Osteoblast (primary cell): ENCODE measurements at regions not wholly inside any gene's neighbourhood (a gene's known extent, or its start where the extent isn't known, plus 50 kb on each side); places are given as distances from the start of the nearest gene placed in this dataset.

Experiments used
- DNase-seq: peaks from one replicate; pipeline ENCODE4 v3.0.0; 2011; ENCODE audit warnings: low spot score, mixed read lengths; ENCODE audit not compliant: insufficient read length; ENCODE audit errors: missing footprints
- H2AFZ ChIP-seq: 2 replicates; pipeline ENCODE4 v1.6.0; 2011; ENCODE audit warnings: mild to moderate bottlenecking, low read length
- H3K27ac ChIP-seq: 2 replicates; pipeline ENCODE4 v1.5.1; 2011; ENCODE audit warnings: mild to moderate bottlenecking, low read depth, low read length, moderate library complexity
- H3K27me3 ChIP-seq: 2 replicates; pipeline ENCODE4 v1.6.0; 2012; ENCODE audit warnings: mild to moderate bottlenecking, control low read depth, inconsistent platforms, low read length, moderate library complexity; ENCODE audit not compliant: insufficient read depth
- H3K36me3 ChIP-seq: 2 replicates; pipeline ENCODE4 v1.5.1; 2011; ENCODE audit warnings: mild to moderate bottlenecking, low read length, control low read depth, moderate library complexity; ENCODE audit not compliant: insufficient read depth
- H3K4me1 ChIP-seq: 2 replicates; pipeline ENCODE4 v1.5.1; 2011; ENCODE audit warnings: mild to moderate bottlenecking, low read length, control low read depth, moderate library complexity; ENCODE audit not compliant: insufficient read depth
- H3K4me2 ChIP-seq: 2 replicates; pipeline ENCODE4 v1.6.0; 2011; ENCODE audit warnings: mild to moderate bottlenecking, low read length; ENCODE audit not compliant: insufficient read depth
- H3K4me3 ChIP-seq: fragments of 200-600 bp; sonication (generic); 3 replicates; pipeline ENCODE4 v1.5.1; 2012; ENCODE audit warnings: mild to moderate bottlenecking, low read length, inconsistent platforms; ENCODE audit not compliant: insufficient read depth
- H3K79me2 ChIP-seq: 2 replicates; pipeline ENCODE4 v1.6.0; 2012; ENCODE audit warnings: mild to moderate bottlenecking, low read length, control low read depth, inconsistent platforms; ENCODE audit not compliant: insufficient read depth
- H3K9me3 ChIP-seq: 2 replicates; pipeline ENCODE4 v1.5.1; 2011; ENCODE audit warnings: low read depth, low read length, control low read depth
- H4K20me1 ChIP-seq: 2 replicates; pipeline ENCODE4 v1.6.0; 2012; ENCODE audit warnings: mild to moderate bottlenecking, low read length, control low read depth; ENCODE audit not compliant: insufficient read depth
- TF ChIP-seq, protein P1 (sequence below): IDR thresholded peaks from 2 replicates; pipeline ENCODE4 v1.5.1; 2011; ENCODE audit warnings: mild to moderate bottlenecking, low read depth, low read length, moderate library complexity; ENCODE audit errors: extremely low read depth

- Histone ChIP-seq H3K27ac (no peak overlapping the region), H3K79me2 (no peaks in the 10 kb centered on the region), H3K4me3 (no peak overlapping the region), H3K27me3 (no peaks in the 10 kb centered on the region), H4K20me1 (no peaks in the 10 kb centered on the region), H3K4me2 (no peak overlapping the region), H2AFZ (no peak overlapping the region), H3K4me1 (peaks cover 5% of the 10 kb centered on the region), H3K9me3 (peaks cover 2% of the 10 kb centered on the region), H3K36me3 (no peaks in the 10 kb centered on the region)
- no peak for DNase-seq
- TF ChIP-seq, protein P1, sequence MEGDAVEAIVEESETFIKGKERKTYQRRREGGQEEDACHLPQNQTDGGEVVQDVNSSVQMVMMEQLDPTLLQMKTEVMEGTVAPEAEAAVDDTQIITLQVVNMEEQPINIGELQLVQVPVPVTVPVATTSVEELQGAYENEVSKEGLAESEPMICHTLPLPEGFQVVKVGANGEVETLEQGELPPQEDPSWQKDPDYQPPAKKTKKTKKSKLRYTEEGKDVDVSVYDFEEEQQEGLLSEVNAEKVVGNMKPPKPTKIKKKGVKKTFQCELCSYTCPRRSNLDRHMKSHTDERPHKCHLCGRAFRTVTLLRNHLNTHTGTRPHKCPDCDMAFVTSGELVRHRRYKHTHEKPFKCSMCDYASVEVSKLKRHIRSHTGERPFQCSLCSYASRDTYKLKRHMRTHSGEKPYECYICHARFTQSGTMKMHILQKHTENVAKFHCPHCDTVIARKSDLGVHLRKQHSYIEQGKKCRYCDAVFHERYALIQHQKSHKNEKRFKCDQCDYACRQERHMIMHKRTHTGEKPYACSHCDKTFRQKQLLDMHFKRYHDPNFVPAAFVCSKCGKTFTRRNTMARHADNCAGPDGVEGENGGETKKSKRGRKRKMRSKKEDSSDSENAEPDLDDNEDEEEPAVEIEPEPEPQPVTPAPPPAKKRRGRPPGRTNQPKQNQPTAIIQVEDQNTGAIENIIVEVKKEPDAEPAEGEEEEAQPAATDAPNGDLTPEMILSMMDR, result no peak
Observed at GRCh38 chr3:150306083-150306482, 102.0 kb upstream of the TSC22D2 start.

DNA sequence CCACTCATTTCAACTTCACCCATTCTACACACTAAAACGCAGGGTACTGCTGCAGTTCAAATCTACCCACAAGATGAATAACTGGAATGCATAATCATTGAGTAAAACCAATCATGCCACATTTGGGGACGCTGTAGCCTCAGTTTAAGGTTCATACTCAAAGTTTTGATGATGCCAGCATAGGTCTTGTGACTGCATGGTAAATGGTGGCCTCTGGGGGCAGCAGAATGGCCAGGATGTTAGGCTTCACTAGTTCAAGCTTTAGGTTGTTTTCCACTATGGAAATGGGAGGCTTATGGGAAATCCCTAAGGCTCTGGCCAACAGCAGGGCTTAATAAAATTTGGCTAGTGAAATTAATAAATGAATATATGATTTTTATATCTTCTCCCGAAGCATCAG lies 104.3 kb upstream of the TSC22D2 start:
- H3K27ac ChIP-seq, result no peak overlapping the region
- peak overlapping the region; percentile 39 for H2AFZ ChIP-seq

DNA sequence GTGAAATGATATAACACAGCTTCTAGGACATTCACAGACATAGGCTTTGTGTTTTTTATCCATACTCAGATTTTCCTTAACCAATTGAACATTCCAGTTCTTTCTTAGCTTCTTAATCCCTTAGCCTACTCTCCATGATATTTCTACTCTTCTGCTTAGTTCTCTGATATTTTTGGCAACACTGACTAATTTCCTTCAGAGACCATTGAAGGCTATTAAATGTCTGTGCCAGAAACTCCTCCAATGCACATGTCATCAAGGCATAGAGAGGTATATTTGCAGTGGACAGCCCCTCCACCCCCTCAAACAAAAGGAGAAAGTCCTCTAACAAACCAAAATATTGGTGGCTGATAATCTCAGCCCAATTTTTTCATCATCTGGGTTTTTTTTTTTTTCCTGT lies 105.9 kb upstream of the TSC22D2 start:
- TF ChIP-seq, protein P1, result no peak
- H2AFZ ChIP-seq, result no peak overlapping the region
- H3K4me1 ChIP-seq, result peaks cover 19% of the 10 kb centered on the region
- H3K4me2 ChIP-seq, result no peak overlapping the region
- no peaks in the 10 kb centered on the region for H3K79me2 ChIP-seq
- H3K27me3 ChIP-seq, result no peaks in the 10 kb centered on the region
- H3K4me3 ChIP-seq, result no peak overlapping the region
- no peaks in the 10 kb centered on the region for H3K36me3 ChIP-seq
- H3K27ac ChIP-seq, result no peak overlapping the region
- H4K20me1 ChIP-seq, result no peaks in the 10 kb centered on the region
- DNase-seq, result no peak
- H3K9me3 ChIP-seq, result no peaks in the 10 kb centered on the region

More for the DNA sequence above, 104.3 kb upstream of the TSC22D2 start:
- Histone ChIP-seq H3K9me3 (peaks cover 2% of the 10 kb centered on the region), H4K20me1 (no peaks in the 10 kb centered on the region), H3K36me3 (no peaks in the 10 kb centered on the region), H3K4me1 (peaks cover 19% of the 10 kb centered on the region), H3K27me3 (no peaks in the 10 kb centered on the region), H3K4me2 (no peak overlapping the region), H3K4me3 (no peak overlapping the region), H3K79me2 (no peaks in the 10 kb centered on the region)
- DNase-seq, result no peak
- TF ChIP-seq, protein P1, result peak; percentile 43

- Histone ChIP-seq H4K20me1 (no peaks in the 10 kb centered on the region), H2AFZ (peak overlapping the region; percentile 11), H3K4me3 (no peak overlapping the region), H3K4me2 (peak overlapping the region; percentile 16), H3K36me3 (no peaks in the 10 kb centered on the region), H3K4me1 (peaks cover 19% of the 10 kb centered on the region), H3K27ac (no peak overlapping the region), H3K79me2 (no peaks in the 10 kb centered on the region), H3K9me3 (no peaks in the 10 kb centered on the region), H3K27me3 (no peaks in the 10 kb centered on the region)
- no peak for DNase-seq
- TF ChIP-seq, protein P1, result no peak
Observed at GRCh38 chr3:150300852-150301517, 107.1 kb upstream of the TSC22D2 start.
